Coronary artery (tissue), 2 donors: ENCODE measurements at regions not wholly inside any gene's neighbourhood (a gene's known extent, or its start where the extent isn't known, plus 50 kb on each side); places are given as distances from the start of the nearest gene placed in this dataset.

Source experiments
- DNase-seq: peaks from one replicate; pipeline ENCODE4 v3.0.0-alpha.2; 2017; ENCODE audit warnings: low spot score
- H3K27ac ChIP-seq, 2 donors: fragments of 200-600 bp; sonication (generic); one replicate each; pipeline ENCODE4 v1.5.1; 2016 to 2019
- H3K4me3 ChIP-seq: fragments of 200-600 bp; sonication (generic); 2 replicates; pipeline ENCODE4 v1.5.1; 2016; ENCODE audit warnings: mild to moderate bottlenecking, moderate library complexity
- CTCF ChIP-seq: fragments of 200-600 bp; sonication (generic); IDR thresholded peaks from one replicate; pipeline ENCODE4 v1.5.1; 2019; ENCODE audit warnings: antibody characterized with exemption

DNA sequence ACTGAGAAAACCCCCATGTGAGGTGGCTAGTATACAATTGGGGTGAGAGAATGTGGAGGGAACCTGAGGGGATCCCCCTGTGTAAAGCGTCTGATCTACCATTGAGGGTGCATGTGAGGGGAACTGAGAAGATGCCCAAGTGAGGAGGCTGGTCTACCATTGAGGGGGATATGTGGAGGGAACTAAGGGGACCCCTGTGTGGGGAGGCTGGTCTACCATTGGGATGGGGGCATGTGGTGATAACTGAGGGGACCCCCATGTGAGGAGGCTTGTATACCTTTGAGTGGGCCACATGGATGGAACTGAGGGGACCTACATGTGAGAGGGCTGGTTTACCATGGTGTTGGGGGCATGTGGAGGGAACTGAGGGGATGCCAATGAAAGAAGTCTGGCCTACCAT lies 160.8 kb downstream of the FBLN2 start:
- Histone ChIP-seq H3K27ac (no peak overlapping the region), H3K4me3 (no peak overlapping the region)
- peak; percentile 40 for DNase-seq
- no peak for TF ChIP-seq CTCF

DNA sequence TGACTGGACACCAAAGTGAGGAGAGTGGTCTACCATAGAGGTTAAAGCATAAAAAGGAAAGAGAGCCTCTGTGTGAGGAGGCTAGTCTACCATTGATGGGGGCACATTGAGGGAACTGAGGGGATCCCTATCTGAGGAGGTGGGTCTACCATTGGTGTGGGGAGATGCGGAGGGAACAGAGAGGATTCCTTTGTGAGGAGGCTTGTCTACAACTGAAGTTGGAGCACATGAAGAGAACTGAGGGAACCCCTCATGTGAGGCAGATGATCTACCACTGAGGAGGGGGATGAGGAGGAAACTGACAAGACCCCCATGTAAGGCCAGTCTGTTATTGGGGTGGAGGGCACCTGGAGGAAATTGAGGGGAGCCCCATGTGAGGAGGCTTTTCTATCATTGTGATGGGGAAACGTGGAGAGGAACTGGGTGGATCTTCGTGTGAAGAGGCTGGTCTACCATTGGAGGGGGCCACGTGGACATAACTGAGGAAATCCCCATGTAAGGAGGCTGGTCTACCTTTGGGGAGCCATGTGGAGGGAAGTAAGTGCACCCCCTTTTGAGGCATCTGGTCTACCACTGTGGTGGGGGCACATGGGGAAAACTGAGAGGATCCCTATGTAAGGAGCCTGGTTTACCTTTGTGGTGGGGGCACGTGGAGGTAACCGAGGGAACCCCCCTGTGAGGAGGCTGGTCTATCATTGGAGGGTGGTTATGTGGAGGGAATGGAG lies 160.1 kb downstream of the FBLN2 start:
- DNase-seq = peak; percentile 22
- TF ChIP-seq CTCF = no peak
- Histone ChIP-seq H3K27ac (no peak overlapping the region), H3K4me3 (no peak overlapping the region)

- DNase-seq = peak; percentile 61
- Histone ChIP-seq H3K4me3 (no peak overlapping the region), H3K27ac (no peak overlapping the region)
- TF ChIP-seq CTCF = no peak
These were observed 159.4 kb downstream of the FBLN2 start for GRCh38 chr3:13708301-13708700.

- DNase-seq = peak; percentile 29
- H3K4me3 ChIP-seq = no peak overlapping the region
- H3K27ac ChIP-seq = no peak overlapping the region
- TF ChIP-seq CTCF = no peak
These were observed 158.5 kb downstream of the FBLN2 start for GRCh38 chr3:13707456-13707855.

DNA sequence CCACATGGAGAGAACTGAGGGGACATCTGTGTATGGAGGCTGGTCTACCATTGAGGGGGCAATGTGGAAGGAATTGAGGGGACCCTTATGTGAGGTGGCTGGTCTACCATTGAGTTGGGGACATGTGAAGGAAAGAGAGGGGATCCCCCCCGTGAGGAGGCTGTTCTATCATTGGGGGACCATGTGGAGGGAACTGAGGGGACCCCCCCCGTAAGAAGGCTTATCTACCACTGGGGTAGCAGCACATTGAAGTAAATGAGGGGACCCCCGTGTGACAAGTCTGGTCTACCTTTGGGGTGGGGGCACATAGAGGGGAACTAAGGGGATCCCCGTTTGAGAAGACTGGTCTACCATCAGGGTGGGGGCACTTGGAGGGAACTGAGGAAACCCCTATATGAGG lies 158.0 kb downstream of the FBLN2 start:
- H3K27ac ChIP-seq = no peak overlapping the region
- TF ChIP-seq CTCF = no peak
- DNase-seq = peak; percentile 52
- H3K4me3 ChIP-seq = no peak overlapping the region

- Histone ChIP-seq H3K4me3 (no peak overlapping the region), H3K27ac (no peak overlapping the region)
- peak; percentile 55 for DNase-seq
- TF ChIP-seq CTCF = no peak
These were observed 157.5 kb downstream of the FBLN2 start for GRCh38 chr3:13706451-13706850.

GRCh38 chr3:13705702-13706280 lies 156.9 kb downstream of the FBLN2 start:
- H3K4me3 ChIP-seq = no peak overlapping the region
- DNase-seq = peak; percentile 28
- no peak for TF ChIP-seq CTCF
- no peak overlapping the region for H3K27ac ChIP-seq
